Keratinocyte (primary cell): ENCODE measurements at regions not wholly inside any gene's neighbourhood (a gene's known extent, or its start where the extent isn't known, plus 50 kb on each side); places are given as distances from the start of the nearest gene placed in this dataset.
A peak's percentile ranks its signal among the peaks of the same experiment; 100 is the strongest.
"Not testable (repeated sequence)": the region's sequence is repeated elsewhere in the genome, so short reads cannot be mapped to it uniquely, and the experiment has no call there.

Experiments
- DNase-seq: peaks from one replicate; pipeline ENCODE4 v3.0.0-alpha.2; 2011; ENCODE audit warnings: low read depth, missing footprints, low spot score
- FAIRE-seq: peaks from 2 replicates; lab custom pipeline; 2011; peaks lifted over from hg19 to GRCh38; lab: Jason Lieb, UNC
- H2AFZ ChIP-seq: 2 replicates; pipeline ENCODE4 v1.6.0; 2012; ENCODE audit warnings: low read length, control low read depth, inconsistent platforms; ENCODE audit not compliant: control insufficient read depth
- H3K27ac ChIP-seq: 2 replicates; pipeline ENCODE4 v1.5.1; 2011; ENCODE audit warnings: low read length; ENCODE audit not compliant: control insufficient read depth, insufficient read depth
- H3K27me3 ChIP-seq: 3 replicates; pipeline ENCODE4 v1.6.0; 2011; ENCODE audit warnings: low read length; ENCODE audit not compliant: control insufficient read depth, insufficient read depth; ENCODE audit errors: extremely low read depth
- H3K36me3 ChIP-seq, 2 experiments: 2 replicates in 1 of 2; 3 replicates in 1 of 2; pipeline ENCODE4 v1.5.1; 2011; ENCODE audit warnings: low read length in 2 of 2, mild to moderate bottlenecking in 1 of 2; ENCODE audit not compliant: control insufficient read depth in 2 of 2, insufficient read depth in 2 of 2; ENCODE audit errors: extremely low read depth in 1 of 2
- H3K4me1 ChIP-seq: 3 replicates; pipeline ENCODE4 v1.5.1; 2011; ENCODE audit warnings: low read length; ENCODE audit not compliant: control insufficient read depth, insufficient read depth; ENCODE audit errors: extremely low read depth
- H3K4me2 ChIP-seq: 3 replicates; pipeline ENCODE4 v1.6.0; 2011; ENCODE audit warnings: low read depth, low read length; ENCODE audit not compliant: control insufficient read depth, insufficient read depth; ENCODE audit errors: extremely low read depth
- H3K4me3 ChIP-seq, 3 experiments: fragments of 200-600 bp in 1 of 3; sonication (generic) in 1 of 3; 2 replicates in 2 of 3; 3 replicates in 1 of 3; pipeline ENCODE4 v1.5.1; 2011 to 2016; ENCODE audit warnings: low read length in 3 of 3, mild to moderate bottlenecking in 3 of 3, control low read depth in 2 of 3, inconsistent platforms in 1 of 3, low read depth in 1 of 3, mixed read lengths in 1 of 3, mixed run types in 1 of 3, moderate library complexity in 1 of 3; ENCODE audit not compliant: control insufficient read depth in 2 of 3, insufficient read depth in 2 of 3; ENCODE audit errors: extremely low read depth in 1 of 3
- H3K79me2 ChIP-seq: 2 replicates; pipeline ENCODE4 v1.6.0; 2012; ENCODE audit warnings: low read length; ENCODE audit not compliant: control insufficient read depth, insufficient read depth
- H3K9ac ChIP-seq: 3 replicates; pipeline ENCODE4 v1.6.0; 2011; ENCODE audit warnings: low read length; ENCODE audit not compliant: control insufficient read depth, insufficient read depth; ENCODE audit errors: extremely low read depth
- H3K9me1 ChIP-seq: 3 replicates; pipeline ENCODE4 v1.6.0; 2011; ENCODE audit warnings: low read length; ENCODE audit not compliant: control insufficient read depth, insufficient read depth; ENCODE audit errors: extremely low read depth
- H3K9me3 ChIP-seq: 2 replicates; pipeline ENCODE4 v1.5.1; 2012; ENCODE audit warnings: low read depth, low read length; ENCODE audit not compliant: control insufficient read depth
- H4K20me1 ChIP-seq: 3 replicates; pipeline ENCODE4 v1.6.0; 2011; ENCODE audit warnings: low read length; ENCODE audit not compliant: control insufficient read depth, insufficient read depth; ENCODE audit errors: extremely low read depth
- CTCF ChIP-seq, 3 experiments: IDR thresholded peaks in 1 of 3; conservative IDR thresholded peaks in 1 of 3; optimal IDR thresholded peaks in 1 of 3; 2 replicates in 2 of 3; 3 replicates in 1 of 3; pipeline versions ENCODE3 to v1.5.1; 2011; ENCODE audit warnings: low read length in 3 of 3, mild to moderate bottlenecking in 3 of 3, moderate library complexity in 2 of 3, control low read depth in 1 of 3, inconsistent platforms in 1 of 3; ENCODE audit not compliant: insufficient read depth in 2 of 3; ENCODE audit errors: extremely low read depth in 1 of 3
- EZH2 ChIP-seq: IDR thresholded peaks from one replicate; pipeline ENCODE4 v1.6.1; 2012; ENCODE audit warnings: inconsistent platforms, mild to moderate bottlenecking, low read length, moderate library complexity
- dilution Hi-C: fragments of 300-500 bp; cut with MboI; formaldehyde crosslinking; loops from one replicate; pipeline ENCODE4 v1.7.0; 2020; ENCODE audit warnings: low sequenced_read_pairs; ENCODE audit not compliant: extremely low pct_ligation_motif_present

DNA sequence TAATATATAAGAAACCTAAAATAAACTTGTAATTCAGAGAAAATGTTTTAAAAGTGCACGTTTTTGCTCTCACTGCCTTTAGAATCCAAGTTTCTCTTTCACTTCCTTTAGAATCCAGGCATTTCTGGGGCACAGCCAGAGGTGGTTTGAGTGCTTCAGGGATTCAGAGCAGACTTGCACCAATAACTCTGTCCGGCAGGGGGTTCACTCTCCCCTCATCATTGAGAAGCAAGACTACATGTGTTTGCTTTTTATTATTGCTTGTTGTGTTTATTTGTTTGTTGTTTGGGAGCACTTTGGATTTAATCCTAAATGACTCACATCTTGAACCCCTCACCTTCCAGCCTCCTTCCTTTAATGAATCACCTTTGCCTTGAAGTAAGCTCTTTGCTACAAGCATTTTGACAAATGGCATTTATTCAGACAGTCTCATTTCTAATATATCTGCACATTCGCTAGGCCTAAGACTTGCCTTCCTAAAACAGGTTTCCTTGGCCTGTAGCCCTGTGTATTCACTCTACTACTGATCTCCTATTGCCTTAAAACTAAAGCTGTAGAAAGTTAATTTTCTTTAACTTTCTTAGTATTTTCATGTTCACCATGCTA is 233.5 kb upstream of the ATP5MC3 start:
- Histone ChIP-seq H3K4me1 (no peaks in the 10 kb centered on the region), H3K9me1 (no peaks in the 10 kb centered on the region), H3K36me3 (no peaks in the 10 kb centered on the region), H3K9me3 (no peaks in the 10 kb centered on the region), H3K27ac (no peak overlapping the region), H3K9ac (no peak overlapping the region), H3K79me2 (no peaks in the 10 kb centered on the region), H3K27me3 (no peaks in the 10 kb centered on the region), H4K20me1 (no peaks in the 10 kb centered on the region), H3K4me3 (no peak overlapping the region), H2AFZ (no peak overlapping the region), H3K4me2 (no peak overlapping the region)
- peak; percentile 46 to 75 (median 58) for TF ChIP-seq CTCF (optimal IDR thresholded peaks at IDR 0.05 in 1 of 3, IDR thresholded peaks at IDR 0.05 in 1 of 3, conservative IDR thresholded peaks at IDR 0.05 in 1 of 3; ENCODE audit: extremely low read depth in 1 of 3, insufficient read depth in 2 of 3, low read length in 3 of 3)
- TF ChIP-seq EZH2: no peak
- FAIRE-seq: no peak
- dilution Hi-C loops: no loop called here
- DNase-seq: no peak

DNA sequence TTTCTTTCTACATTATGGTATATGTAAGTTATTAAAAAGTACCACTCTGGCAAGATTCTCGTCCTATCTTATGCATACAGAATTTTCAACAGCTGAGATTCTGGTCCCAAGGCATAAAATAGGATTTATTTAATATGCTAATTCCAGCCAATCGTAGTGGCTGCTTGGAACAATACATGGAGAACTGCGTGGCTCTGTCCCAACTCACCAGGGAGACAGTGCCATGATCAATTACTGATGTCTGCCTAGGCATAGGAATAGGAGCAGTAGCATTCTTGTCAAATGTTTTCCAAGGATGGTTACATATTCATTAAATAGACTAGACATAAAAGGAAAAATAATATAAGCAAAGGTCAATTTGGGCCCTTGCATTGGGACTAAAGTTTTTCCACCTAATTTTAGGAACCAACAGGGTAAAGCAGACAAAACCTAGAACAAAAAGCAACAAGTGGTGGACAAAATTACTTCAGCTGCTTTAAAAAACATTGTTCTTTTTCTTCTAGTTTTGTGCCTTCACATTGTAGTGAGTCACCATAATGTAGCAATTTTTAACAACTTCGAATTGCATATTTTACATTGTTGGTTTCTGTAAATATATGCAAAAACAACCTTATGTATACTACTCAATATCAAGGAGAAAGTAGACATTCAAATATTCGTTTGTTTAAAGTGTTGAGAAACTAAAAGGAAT is 232.8 kb upstream of the ATP5MC3 start:
- dilution Hi-C loops: no loop called here
- FAIRE-seq: no peak
- no peak for TF ChIP-seq EZH2
- Histone ChIP-seq H3K4me1 (no peaks in the 10 kb centered on the region), H3K36me3 (no peaks in the 10 kb centered on the region), H3K4me3 (no peak overlapping the region), H3K27me3 (no peaks in the 10 kb centered on the region), H3K4me2 (no peak overlapping the region), H4K20me1 (no peaks in the 10 kb centered on the region), H3K9ac (no peak overlapping the region), H2AFZ (no peak overlapping the region), H3K9me1 (no peaks in the 10 kb centered on the region), H3K27ac (no peak overlapping the region), H3K79me2 (no peaks in the 10 kb centered on the region), H3K9me3 (no peaks in the 10 kb centered on the region)
- no peak for DNase-seq

DNA sequence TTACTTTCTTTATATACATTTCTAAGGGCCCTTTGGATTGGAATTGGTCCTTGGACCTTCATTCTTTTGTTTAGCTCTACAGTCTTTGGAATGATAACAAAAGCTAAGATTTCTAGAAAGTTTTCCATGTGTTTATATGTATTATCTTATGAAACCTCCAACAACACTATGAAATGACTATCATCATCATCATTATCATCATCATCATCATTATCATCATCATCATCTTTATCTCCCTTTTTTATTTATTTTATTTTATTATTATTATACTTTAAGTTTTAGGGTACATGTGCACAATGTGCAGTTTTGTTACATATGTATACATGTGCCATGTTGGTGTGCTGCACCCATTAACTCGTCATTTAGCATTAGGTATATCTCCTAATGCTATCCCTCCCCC is 229.4 kb upstream of the ATP5MC3 start:
- H3K27me3 ChIP-seq, H3K9ac ChIP-seq, H3K4me3 ChIP-seq, H3K36me3 ChIP-seq, H3K27ac ChIP-seq, H3K4me1 ChIP-seq, H4K20me1 ChIP-seq, H3K4me2 ChIP-seq, H3K9me3 ChIP-seq, H3K9me1 ChIP-seq, H2AFZ ChIP-seq, FAIRE-seq, H3K79me2 ChIP-seq, dilution Hi-C loops, DNase-seq: not testable (repeated sequence)
